ENCODE measurements at regions not wholly inside any gene's neighbourhood (a gene's known extent, or its start where the extent isn't known, plus 50 kb on each side); places are given as distances from the start of the nearest gene placed in this dataset.

GRCh38 chr4:127000110-127000509, 632.6 kb upstream of the INTU start:
- Histone ChIP-seq H3K4me3 (ENCODE audit: low read length) (no peak overlapping the region), H2AFZ (ENCODE audit: low read depth, low read length) (no peak overlapping the region), H3K9me3 (ENCODE audit: insufficient read depth, low read length) (no peaks in the 10 kb centered on the region), H3K79me2 (ENCODE audit: low read length) (no peaks in the 10 kb centered on the region), H4K20me1 (ENCODE audit: insufficient read depth, low read length) (no peaks in the 10 kb centered on the region), H3K9ac (ENCODE audit: low read length) (no peak overlapping the region), H3K4me2 (ENCODE audit: low read length) (no peak overlapping the region), H3K36me3 (replicated peaks; ENCODE audit: low read depth, low read length) (no peaks in the 10 kb centered on the region), H3K4me1 (ENCODE audit: low read length) (no peaks in the 10 kb centered on the region), H3K27ac (ENCODE audit: low read length) (no peak overlapping the region), H3K27me3 (ENCODE audit: low read depth, low read length) (no peaks in the 10 kb centered on the region)
- TF ChIP-seq CTCF (IDR thresholded peaks at IDR 0.05; ENCODE audit: low read depth, low read length) (no peak), EZH2phosphoT487 (IDR thresholded peaks at IDR 0.05; ENCODE audit: low read depth) (no peak)

- TF ChIP-seq EZH2phosphoT487 (IDR thresholded peaks at IDR 0.05; ENCODE audit: low read depth) (no peak), CTCF (IDR thresholded peaks at IDR 0.05; ENCODE audit: low read depth, low read length) (no peak)
- H3K9me3 ChIP-seq (ENCODE audit: insufficient read depth, low read length) = no peaks in the 10 kb centered on the region
- no peak overlapping the region for H3K4me2 ChIP-seq (ENCODE audit: low read length)
These were observed 631.9 kb upstream of the INTU start for GRCh38 chr4:127000846-127001245.

GRCh38 chr4:127001933-127002332, 630.8 kb upstream of the INTU start:
- no peaks in the 10 kb centered on the region for H3K36me3 ChIP-seq (replicated peaks; ENCODE audit: low read depth, low read length)
- H4K20me1 ChIP-seq (ENCODE audit: insufficient read depth, low read length) = no peaks in the 10 kb centered on the region
- H3K4me2 ChIP-seq (ENCODE audit: low read length) = no peak overlapping the region
- no peaks in the 10 kb centered on the region for H3K9me3 ChIP-seq (ENCODE audit: insufficient read depth, low read length)
- no peaks in the 10 kb centered on the region for H3K79me2 ChIP-seq (ENCODE audit: low read length)
- no peak overlapping the region for H3K27ac ChIP-seq (ENCODE audit: low read length)
- no peaks in the 10 kb centered on the region for H3K27me3 ChIP-seq (ENCODE audit: low read depth, low read length)
- no peak overlapping the region for H2AFZ ChIP-seq (ENCODE audit: low read depth, low read length)
- H3K9ac ChIP-seq (ENCODE audit: low read length) = no peak overlapping the region
- no peak overlapping the region for H3K4me3 ChIP-seq (ENCODE audit: low read length)
- no peak for TF ChIP-seq CTCF (IDR thresholded peaks at IDR 0.05; ENCODE audit: low read depth, low read length)
- no peak for TF ChIP-seq EZH2phosphoT487 (IDR thresholded peaks at IDR 0.05; ENCODE audit: low read depth)
- H3K4me1 ChIP-seq (ENCODE audit: low read length) = no peaks in the 10 kb centered on the region

More at GRCh38 chr4:127000846-127001245, 631.9 kb upstream of the INTU start:
- H3K27ac ChIP-seq (ENCODE audit: low read length) = no peak overlapping the region
- no peak overlapping the region for H2AFZ ChIP-seq (ENCODE audit: low read depth, low read length)
- H4K20me1 ChIP-seq (ENCODE audit: insufficient read depth, low read length) = no peaks in the 10 kb centered on the region
- no peaks in the 10 kb centered on the region for H3K79me2 ChIP-seq (ENCODE audit: low read length)
- no peaks in the 10 kb centered on the region for H3K36me3 ChIP-seq (replicated peaks; ENCODE audit: low read depth, low read length)
- no peak overlapping the region for H3K4me3 ChIP-seq (ENCODE audit: low read length)
- no peaks in the 10 kb centered on the region for H3K4me1 ChIP-seq (ENCODE audit: low read length)
- no peak overlapping the region for H3K9ac ChIP-seq (ENCODE audit: low read length)
- no peaks in the 10 kb centered on the region for H3K27me3 ChIP-seq (ENCODE audit: low read depth, low read length)

DNA sequence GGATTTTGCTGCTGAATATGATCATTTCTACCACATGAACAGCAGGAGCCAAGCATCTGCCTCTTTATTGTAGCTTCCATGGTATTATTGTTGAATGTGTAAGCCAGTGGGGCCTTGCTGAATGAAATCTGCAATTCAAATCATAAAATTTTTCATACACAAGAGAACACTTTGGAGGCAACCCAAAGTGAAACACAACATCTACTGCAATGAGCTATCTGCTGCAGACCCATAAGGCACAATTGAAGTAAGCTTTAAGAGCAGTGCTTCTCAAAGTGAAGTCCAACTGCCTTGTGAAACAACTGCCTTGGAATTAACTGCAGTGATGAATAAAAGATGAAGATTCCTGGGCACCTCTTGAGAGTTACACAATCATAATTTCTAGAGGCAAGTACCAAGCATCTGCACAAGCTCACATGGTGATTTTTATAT, 626.3 kb upstream of the INTU start:
- Histone ChIP-seq H3K4me1 (ENCODE audit: low read length) (no peaks in the 10 kb centered on the region), H3K27me3 (ENCODE audit: low read depth, low read length) (no peaks in the 10 kb centered on the region), H3K36me3 (replicated peaks; ENCODE audit: low read depth, low read length) (no peaks in the 10 kb centered on the region), H3K4me2 (ENCODE audit: low read length) (no peak overlapping the region), H3K9me3 (ENCODE audit: insufficient read depth, low read length) (no peaks in the 10 kb centered on the region), H3K9ac (ENCODE audit: low read length) (no peak overlapping the region), H2AFZ (ENCODE audit: low read depth, low read length) (no peak overlapping the region), H4K20me1 (ENCODE audit: insufficient read depth, low read length) (no peaks in the 10 kb centered on the region), H3K27ac (ENCODE audit: low read length) (no peak overlapping the region), H3K4me3 (ENCODE audit: low read length) (no peak overlapping the region), H3K79me2 (ENCODE audit: low read length) (no peaks in the 10 kb centered on the region)
- TF ChIP-seq EZH2phosphoT487 (IDR thresholded peaks at IDR 0.05; ENCODE audit: low read depth) = no peak
- TF ChIP-seq CTCF (IDR thresholded peaks at IDR 0.05; ENCODE audit: low read depth, low read length) = no peak
